ENCODE measurements at regions not wholly inside any gene's neighbourhood (a gene's known extent, or its start where the extent isn't known, plus 50 kb on each side); places are given as distances from the start of the nearest gene placed in this dataset.

GRCh38 chr5:119785057-119785456 is 155.7 kb downstream of the FAM170A start:
- DNase-seq (no peak), ATAC-seq (no peak)

GRCh38 chr5:119789406-119790117 is 160.2 kb downstream of the FAM170A start:
- DNase-seq: no peak
- intact Hi-C loops (cut with DNase I): no loop called here
- Histone ChIP-seq H3K27ac (no peak overlapping the region), H3K9me3 (no peaks in the 10 kb centered on the region), H3K4me3 (no peak overlapping the region), H3K27me3 (no peaks in the 10 kb centered on the region), H3K4me1 (no peaks in the 10 kb centered on the region), H3K36me3 (no peaks in the 10 kb centered on the region)
- no peak for ATAC-seq
- no peak for TF ChIP-seq CTCF (IDR thresholded peaks at IDR 0.05)

More at GRCh38 chr5:119785057-119785456, 155.7 kb downstream of the FAM170A start:
- intact Hi-C loops (cut with DNase I): no loop called here
- H3K4me3 ChIP-seq: no peak overlapping the region
- H3K36me3 ChIP-seq: no peaks in the 10 kb centered on the region
- TF ChIP-seq CTCF (IDR thresholded peaks at IDR 0.05): no peak
- H3K27me3 ChIP-seq: no peaks in the 10 kb centered on the region
- no peaks in the 10 kb centered on the region for H3K9me3 ChIP-seq
- H3K27ac ChIP-seq: no peak overlapping the region
- no peaks in the 10 kb centered on the region for H3K4me1 ChIP-seq

GRCh38 chr5:119792161-119792799 is 162.9 kb downstream of the FAM170A start:
- no peak for DNase-seq

GRCh38 chr5:119795768-119796167 is 166.4 kb downstream of the FAM170A start:
- H3K4me3 ChIP-seq: no peak overlapping the region
- H3K27ac ChIP-seq: no peak overlapping the region
- no peaks in the 10 kb centered on the region for H3K27me3 ChIP-seq
- no peaks in the 10 kb centered on the region for H3K4me1 ChIP-seq
- TF ChIP-seq CTCF (IDR thresholded peaks at IDR 0.05): no peak
- no peaks in the 10 kb centered on the region for H3K9me3 ChIP-seq
- ATAC-seq (no peak), DNase-seq (no peak)
- no peaks in the 10 kb centered on the region for H3K36me3 ChIP-seq
- intact Hi-C loops (cut with DNase I): no loop called here

More at GRCh38 chr5:119792161-119792799, 162.9 kb downstream of the FAM170A start:
- Histone ChIP-seq H3K4me3 (no peak overlapping the region), H3K9me3 (no peaks in the 10 kb centered on the region), H3K36me3 (no peaks in the 10 kb centered on the region), H3K4me1 (no peaks in the 10 kb centered on the region), H3K27ac (no peak overlapping the region), H3K27me3 (no peaks in the 10 kb centered on the region)
- no peak for ATAC-seq
- TF ChIP-seq CTCF (IDR thresholded peaks at IDR 0.05): no peak
- intact Hi-C loops (cut with DNase I): no loop called here

- H3K36me3 ChIP-seq: no peaks in the 10 kb centered on the region
- intact Hi-C loops (cut with DNase I): no loop called here
- no peak for ATAC-seq
These were observed 172.2 kb downstream of the FAM170A start for GRCh38 chr5:119801570-119801969.

More at GRCh38 chr5:119801570-119801969, 172.2 kb downstream of the FAM170A start:
- no peak overlapping the region for H3K4me3 ChIP-seq
- DNase-seq: no peak
- no peaks in the 10 kb centered on the region for H3K4me1 ChIP-seq
- H3K27ac ChIP-seq: no peak overlapping the region
- no peaks in the 10 kb centered on the region for H3K9me3 ChIP-seq
- TF ChIP-seq CTCF (IDR thresholded peaks at IDR 0.05): no peak
- no peaks in the 10 kb centered on the region for H3K27me3 ChIP-seq

All from upper lobe of right lung (tissue), 1 donor.